A673 (cell line): ENCODE measurements at regions not wholly inside any gene's neighbourhood (a gene's known extent, or its start where the extent isn't known, plus 50 kb on each side); places are given as distances from the start of the nearest gene placed in this dataset.

Experiments
- BruUV-seq: library from RNA; stranded (reverse); fragments of 400-500 nt; replicated peaks from 2 replicates; lab custom pipeline; 2021; lab: Mats Ljungman, UMichigan
- CTCF ChIA-PET: fragments of 300-600 bp; sonication (Branson Sonifier 250); formaldehyde crosslinking; loops from one replicate; lab custom pipeline; 2022; ENCODE audit warnings: antibody characterized with exemption; lab: Charles Lee
- POLR2A ChIA-PET: fragments of 300-600 bp; sonication (Branson Sonifier 250); formaldehyde crosslinking; loops from one replicate; lab custom pipeline; 2022; ENCODE audit warnings: antibody characterized with exemption; ENCODE audit not compliant: low non-redundant PET; lab: Charles Lee
- DNase-seq: peaks from one replicate; pipeline ENCODE4 v3.0.0-alpha.2; 2015; ENCODE audit warnings: low spot score
- H3K27ac ChIP-seq: fragments of 200-600 bp; sonication (generic); 2 replicates; pipeline ENCODE4 v1.5.1; 2016; ENCODE audit warnings: mixed run types, low read depth, mild to moderate bottlenecking, mixed read lengths, antibody characterized with exemption, low read length; ENCODE audit not compliant: poor library complexity, severe bottlenecking
- H3K27me3 ChIP-seq: fragments of 200-600 bp; sonication (generic); replicated peaks from 2 replicates; pipeline ENCODE4 v1.6.1; 2017; ENCODE audit warnings: mixed run types, low read depth, mild to moderate bottlenecking, mixed read lengths, antibody characterized with exemption, low read length; ENCODE audit not compliant: insufficient read depth, poor library complexity
- H3K36me3 ChIP-seq: fragments of 200-600 bp; sonication (generic); 2 replicates; pipeline ENCODE4 v1.6.1; 2016; ENCODE audit warnings: mixed run types, mild to moderate bottlenecking, mixed read lengths, antibody characterized with exemption, low read length; ENCODE audit not compliant: insufficient read depth, poor library complexity, severe bottlenecking
- H3K4me1 ChIP-seq: fragments of 200-600 bp; sonication (generic); 2 replicates; pipeline ENCODE4 v1.6.1; 2017; ENCODE audit warnings: mixed run types, mild to moderate bottlenecking, mixed read lengths, antibody characterized with exemption, low read length; ENCODE audit not compliant: insufficient read depth, poor library complexity, severe bottlenecking
- H3K4me3 ChIP-seq: fragments of 200-600 bp; sonication (generic); 2 replicates; pipeline ENCODE4 v1.5.1; 2016; ENCODE audit warnings: low read depth, mixed run types, mild to moderate bottlenecking, mixed read lengths, low read length; ENCODE audit not compliant: poor library complexity, severe bottlenecking
- H3K9me3 ChIP-seq: fragments of 200-600 bp; sonication (generic); 2 replicates; pipeline ENCODE4 v1.6.1; 2016; ENCODE audit warnings: mixed run types, low read depth, mild to moderate bottlenecking, mixed read lengths, antibody characterized with exemption, low read length; ENCODE audit not compliant: poor library complexity, severe bottlenecking
- EZH2 ChIP-seq: fragments of 200-600 bp; sonication (generic); IDR thresholded peaks from 2 replicates; pipeline ENCODE4 v1.6.1; 2017; ENCODE audit warnings: borderline replicate concordance, low read depth, mild to moderate bottlenecking, mixed read lengths, antibody characterized with exemption, low read length; ENCODE audit not compliant: poor library complexity, severe bottlenecking
- intact Hi-C: fragments of 100-400 bp; cut with micrococcal nuclease; formaldehyde crosslinking; loops from one replicate; pipeline ENCODE4 v1.10.0; 2022; ENCODE audit not compliant: unreplicated experiment
- TF ChIP-seq, protein P1 (sequence below): fragments of 300-800, 200-600 bp; sonication (generic); conservative IDR thresholded peaks from 2 replicates; pipeline ENCODE4 v1.5.1; 2017; ENCODE audit warnings: low read depth, mild to moderate bottlenecking, antibody characterized with exemption, low read length, moderate library complexity, mixed read lengths

DNA sequence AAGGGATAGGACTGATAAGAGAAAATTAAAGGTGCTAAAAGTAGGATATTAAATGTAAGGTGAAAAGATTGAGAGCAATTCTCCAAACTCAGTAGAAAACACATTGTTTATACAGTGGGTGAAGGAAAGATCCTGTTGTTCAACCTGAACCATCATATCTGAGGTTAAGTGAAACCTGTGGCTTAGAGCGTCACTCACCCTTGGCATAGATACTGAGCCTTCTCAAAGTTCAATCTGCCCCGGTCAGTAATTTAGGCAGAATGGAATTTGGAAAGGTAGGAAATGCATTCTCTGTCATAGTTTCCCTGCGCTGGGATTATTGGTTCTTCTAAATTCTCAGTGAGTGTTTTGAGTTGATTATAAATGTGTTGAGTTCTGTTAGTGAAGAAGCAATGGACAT, 456.2 kb upstream of the NMUR2 start:
- no TSS peak for BruUV-seq
- Histone ChIP-seq H3K9me3 (no peaks in the 10 kb centered on the region), H3K36me3 (no peaks in the 10 kb centered on the region), H3K27ac (no peak overlapping the region), H3K4me1 (no peaks in the 10 kb centered on the region), H3K4me3 (no peak overlapping the region), H3K27me3 (no peaks in the 10 kb centered on the region)
- ChIA-PET POLR2A (no interaction called here), CTCF (no interaction called here)
- DNase-seq, result no peak
- intact Hi-C loops, result no loop called here
- no peak for TF ChIP-seq EZH2
- TF ChIP-seq, protein P1, sequence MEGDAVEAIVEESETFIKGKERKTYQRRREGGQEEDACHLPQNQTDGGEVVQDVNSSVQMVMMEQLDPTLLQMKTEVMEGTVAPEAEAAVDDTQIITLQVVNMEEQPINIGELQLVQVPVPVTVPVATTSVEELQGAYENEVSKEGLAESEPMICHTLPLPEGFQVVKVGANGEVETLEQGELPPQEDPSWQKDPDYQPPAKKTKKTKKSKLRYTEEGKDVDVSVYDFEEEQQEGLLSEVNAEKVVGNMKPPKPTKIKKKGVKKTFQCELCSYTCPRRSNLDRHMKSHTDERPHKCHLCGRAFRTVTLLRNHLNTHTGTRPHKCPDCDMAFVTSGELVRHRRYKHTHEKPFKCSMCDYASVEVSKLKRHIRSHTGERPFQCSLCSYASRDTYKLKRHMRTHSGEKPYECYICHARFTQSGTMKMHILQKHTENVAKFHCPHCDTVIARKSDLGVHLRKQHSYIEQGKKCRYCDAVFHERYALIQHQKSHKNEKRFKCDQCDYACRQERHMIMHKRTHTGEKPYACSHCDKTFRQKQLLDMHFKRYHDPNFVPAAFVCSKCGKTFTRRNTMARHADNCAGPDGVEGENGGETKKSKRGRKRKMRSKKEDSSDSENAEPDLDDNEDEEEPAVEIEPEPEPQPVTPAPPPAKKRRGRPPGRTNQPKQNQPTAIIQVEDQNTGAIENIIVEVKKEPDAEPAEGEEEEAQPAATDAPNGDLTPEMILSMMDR, result no peak

DNA sequence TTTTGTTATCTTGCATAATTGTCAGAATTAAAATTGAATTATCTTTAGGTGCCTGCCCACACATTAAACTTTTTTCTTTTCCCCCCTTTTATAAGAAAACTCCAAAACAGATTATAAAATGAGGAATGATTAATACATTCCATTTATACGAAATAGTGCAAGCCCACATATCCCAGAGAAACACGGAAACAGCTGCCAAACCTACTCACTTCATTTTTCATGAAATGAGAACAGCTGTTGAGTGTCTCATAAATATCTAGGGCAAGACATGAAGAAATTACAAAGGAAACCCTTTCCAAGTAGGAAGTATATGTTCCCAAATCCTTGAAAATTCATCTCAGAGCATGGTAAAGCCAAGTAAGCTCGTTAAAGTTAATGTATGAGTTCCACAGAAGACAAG, 459.4 kb upstream of the NMUR2 start:
- no peaks in the 10 kb centered on the region for H3K27me3 ChIP-seq
- ChIA-PET POLR2A (no interaction called here), CTCF (no interaction called here)
- intact Hi-C loops, result no loop called here
- H3K9me3 ChIP-seq, result no peaks in the 10 kb centered on the region
- no peak overlapping the region for H3K27ac ChIP-seq
- TF ChIP-seq, protein P1, result no peak
- TF ChIP-seq EZH2, result no peak
- H3K4me3 ChIP-seq, result no peak overlapping the region
- BruUV-seq, result no TSS peak
- H3K4me1 ChIP-seq, result no peaks in the 10 kb centered on the region
- no peak for DNase-seq
- H3K36me3 ChIP-seq, result no peaks in the 10 kb centered on the region

DNA sequence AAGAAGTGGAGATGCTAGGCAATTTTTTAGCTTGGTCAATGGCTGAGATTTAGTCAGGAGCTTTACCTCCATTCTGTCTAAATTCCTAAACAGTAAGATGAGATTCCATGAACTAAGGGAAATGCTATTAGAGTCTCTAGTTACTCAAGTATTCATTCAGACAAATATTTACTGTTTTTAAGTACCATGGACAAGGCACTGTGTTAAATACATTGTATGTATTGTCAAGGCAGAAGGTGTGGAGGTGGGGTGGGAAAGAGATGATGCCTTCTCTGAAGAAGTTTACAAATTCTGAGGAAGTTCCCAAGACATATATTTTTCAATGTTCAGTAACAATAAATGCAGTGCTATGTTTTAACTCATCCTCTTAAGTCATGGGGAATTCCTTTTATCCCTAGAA, 459.9 kb upstream of the NMUR2 start:
- no peak overlapping the region for H3K4me3 ChIP-seq
- BruUV-seq, result no TSS peak
- ChIA-PET CTCF (no interaction called here), POLR2A (no interaction called here)
- no peak for TF ChIP-seq EZH2
- TF ChIP-seq, protein P1, result no peak
- no peak for DNase-seq
- H3K9me3 ChIP-seq, result no peaks in the 10 kb centered on the region
- H3K4me1 ChIP-seq, result no peaks in the 10 kb centered on the region
- H3K27me3 ChIP-seq, result no peaks in the 10 kb centered on the region
- intact Hi-C loops, result no loop called here
- no peak overlapping the region for H3K27ac ChIP-seq
- no peaks in the 10 kb centered on the region for H3K36me3 ChIP-seq
